PC-9 (cell line): ENCODE measurements at regions not wholly inside any gene's neighbourhood (a gene's known extent, or its start where the extent isn't known, plus 50 kb on each side); places are given as distances from the start of the nearest gene placed in this dataset.

ENCODE experiments used
- BruUV-seq: library from RNA; stranded (reverse); fragments of 400-500 nt; replicated peaks from 2 replicates; lab custom pipeline; 2021; lab: Mats Ljungman, UMichigan
- CTCF ChIA-PET: fragments of 300-600 bp; sonication (Branson Sonifier 250); formaldehyde crosslinking; loops from one replicate; lab custom pipeline; 2022; ENCODE audit warnings: antibody characterized with exemption; lab: Charles Lee
- POLR2A ChIA-PET: fragments of 300-600 bp; sonication (Branson Sonifier 250); formaldehyde crosslinking; loops from one replicate; lab custom pipeline; 2022; ENCODE audit warnings: antibody characterized with exemption; ENCODE audit not compliant: unreplicated experiment; lab: Charles Lee
- DNase-seq, 2 experiments: peaks; one replicate each; pipeline versions ENCODE4 v3.0.0 to v3.0.0-alpha.2; 2015 to 2022; ENCODE audit warnings: mixed read lengths in 1 of 2
- H2AFZ ChIP-seq: fragments of 200-600 bp; sonication (generic); 2 replicates; pipeline ENCODE4 v1.8.1; 2017; ENCODE audit warnings: antibody characterized with exemption
- H3F3A ChIP-seq: fragments of 200-600 bp; sonication (generic); 2 replicates; pipeline ENCODE4 v1.8.1; 2017; ENCODE audit warnings: antibody characterized with exemption, mild to moderate bottlenecking, low read depth; ENCODE audit not compliant: insufficient read depth
- H3K27ac ChIP-seq: fragments of 200-600 bp; sonication (generic); 2 replicates; pipeline ENCODE4 v1.6.1; 2016; ENCODE audit warnings: mixed run types
- H3K27me3 ChIP-seq: fragments of 200-600 bp; sonication (generic); 2 replicates; pipeline ENCODE4 v1.6.1; 2016; ENCODE audit warnings: low read depth, mixed run types; ENCODE audit not compliant: insufficient read depth
- H3K36me3 ChIP-seq: fragments of 200-600 bp; sonication (generic); 2 replicates; pipeline ENCODE4 v1.6.1; 2016; ENCODE audit warnings: low read depth, mixed run types
- H3K4me1 ChIP-seq: fragments of 200-600 bp; sonication (generic); replicated peaks from 2 replicates; pipeline ENCODE4 v1.6.1; 2016; ENCODE audit warnings: mixed run types; ENCODE audit not compliant: insufficient read depth
- H3K4me2 ChIP-seq: fragments of 200-600 bp; sonication (generic); 2 replicates; pipeline ENCODE4 v1.6.1; 2017; ENCODE audit warnings: mixed run types
- H3K4me3 ChIP-seq: fragments of 200-600 bp; sonication (generic); 2 replicates; pipeline ENCODE4 v1.6.1; 2016; ENCODE audit warnings: mixed run types
- H3K79me2 ChIP-seq: fragments of 200-600 bp; sonication (generic); 2 replicates; pipeline ENCODE4 v1.6.1; 2017; ENCODE audit warnings: low read depth, mixed run types
- H3K9me2 ChIP-seq: fragments of 200-600 bp; sonication (generic); 2 replicates; pipeline ENCODE4 v1.8.1; 2017; ENCODE audit warnings: mild to moderate bottlenecking; ENCODE audit not compliant: insufficient read depth
- H3K9me3 ChIP-seq: fragments of 200-600 bp; sonication (generic); 2 replicates; pipeline ENCODE4 v1.8.1; 2016; ENCODE audit warnings: low read depth; ENCODE audit not compliant: insufficient read depth
- H4K20me1 ChIP-seq: fragments of 200-600 bp; sonication (generic); 2 replicates; pipeline ENCODE4 v1.8.1; 2017; ENCODE audit not compliant: insufficient read depth
- EZH2 ChIP-seq: fragments of 200-600 bp; sonication (generic); IDR thresholded peaks from 2 replicates; pipeline ENCODE4 v1.8.0; 2017; ENCODE audit warnings: antibody characterized with exemption, low read depth
- intact Hi-C: fragments of 100-400 bp; cut with micrococcal nuclease; formaldehyde crosslinking; loops from one replicate; pipeline ENCODE4 v1.10.0; 2022; ENCODE audit not compliant: unreplicated experiment
- TF ChIP-seq, protein P1 (sequence below): fragments of 200-600 bp; sonication (generic); conservative IDR thresholded peaks from 2 replicates; pipeline ENCODE4 v1.6.1; 2017; ENCODE audit warnings: mixed run types, antibody characterized with exemption, mild to moderate bottlenecking, moderate library complexity

DNA sequence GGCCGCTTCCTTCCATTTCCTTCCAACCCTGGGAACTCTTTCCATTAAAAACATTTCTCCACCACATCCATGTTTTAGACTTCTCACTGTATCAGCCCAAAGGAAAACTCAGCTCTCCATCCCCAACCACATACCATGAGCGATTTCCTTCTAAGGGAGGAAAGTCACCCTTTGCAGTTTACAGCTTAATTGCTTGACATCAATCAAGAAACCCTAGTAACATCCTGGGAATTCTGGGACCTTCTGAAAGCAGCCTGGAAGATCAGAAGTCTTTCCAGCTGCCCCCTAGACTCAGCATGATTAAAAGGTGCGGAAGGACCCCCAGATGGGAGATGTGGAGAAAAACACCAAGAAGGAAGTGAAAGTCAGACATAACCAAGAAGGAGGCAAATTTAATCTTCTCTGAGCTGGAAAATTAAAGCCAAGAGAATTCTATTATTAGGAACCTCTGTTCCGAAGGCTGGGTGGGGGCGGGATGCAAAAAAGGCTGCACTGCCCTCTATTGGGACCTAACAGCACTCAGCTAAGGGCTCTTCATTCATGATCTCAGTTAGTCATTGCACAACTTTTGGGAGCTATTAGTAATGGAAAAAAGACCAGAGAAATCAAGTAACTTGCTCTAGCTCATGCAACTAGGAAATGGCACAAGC, 73.3 kb upstream of the PLXNC1 start:
- Histone ChIP-seq H3K27ac (no peak overlapping the region), H3K4me3 (no peak overlapping the region), H2AFZ (no peak overlapping the region), H3K27me3 (no peaks in the 10 kb centered on the region), H3F3A (no peaks in the 10 kb centered on the region), H3K36me3 (no peaks in the 10 kb centered on the region), H3K9me3 (no peaks in the 10 kb centered on the region), H3K4me2 (no peak overlapping the region), H3K79me2 (no peaks in the 10 kb centered on the region), H3K4me1 (no peaks in the 10 kb centered on the region), H3K9me2 (no peaks in the 10 kb centered on the region), H4K20me1 (no peaks in the 10 kb centered on the region)
- CTCF ChIA-PET = interaction anchor here (0.6 to 1.7 kb wide), 5 partner anchors 26 to 940 kb away, joined by 3 to 9 read pairs (median 7); no protein-coding TSS in a partner anchor
- intact Hi-C loops = loop anchor here (1.0 kb wide), 1 partner anchor 333 kb away; no protein-coding TSS in a partner anchor
- no peak for TF ChIP-seq EZH2
- TF ChIP-seq, protein P1, sequence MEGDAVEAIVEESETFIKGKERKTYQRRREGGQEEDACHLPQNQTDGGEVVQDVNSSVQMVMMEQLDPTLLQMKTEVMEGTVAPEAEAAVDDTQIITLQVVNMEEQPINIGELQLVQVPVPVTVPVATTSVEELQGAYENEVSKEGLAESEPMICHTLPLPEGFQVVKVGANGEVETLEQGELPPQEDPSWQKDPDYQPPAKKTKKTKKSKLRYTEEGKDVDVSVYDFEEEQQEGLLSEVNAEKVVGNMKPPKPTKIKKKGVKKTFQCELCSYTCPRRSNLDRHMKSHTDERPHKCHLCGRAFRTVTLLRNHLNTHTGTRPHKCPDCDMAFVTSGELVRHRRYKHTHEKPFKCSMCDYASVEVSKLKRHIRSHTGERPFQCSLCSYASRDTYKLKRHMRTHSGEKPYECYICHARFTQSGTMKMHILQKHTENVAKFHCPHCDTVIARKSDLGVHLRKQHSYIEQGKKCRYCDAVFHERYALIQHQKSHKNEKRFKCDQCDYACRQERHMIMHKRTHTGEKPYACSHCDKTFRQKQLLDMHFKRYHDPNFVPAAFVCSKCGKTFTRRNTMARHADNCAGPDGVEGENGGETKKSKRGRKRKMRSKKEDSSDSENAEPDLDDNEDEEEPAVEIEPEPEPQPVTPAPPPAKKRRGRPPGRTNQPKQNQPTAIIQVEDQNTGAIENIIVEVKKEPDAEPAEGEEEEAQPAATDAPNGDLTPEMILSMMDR = peak; percentile 54
- POLR2A ChIA-PET = no interaction called here
- no TSS peak for BruUV-seq
- peak in 1 of 2 experiments; percentile 50 for DNase-seq

DNA sequence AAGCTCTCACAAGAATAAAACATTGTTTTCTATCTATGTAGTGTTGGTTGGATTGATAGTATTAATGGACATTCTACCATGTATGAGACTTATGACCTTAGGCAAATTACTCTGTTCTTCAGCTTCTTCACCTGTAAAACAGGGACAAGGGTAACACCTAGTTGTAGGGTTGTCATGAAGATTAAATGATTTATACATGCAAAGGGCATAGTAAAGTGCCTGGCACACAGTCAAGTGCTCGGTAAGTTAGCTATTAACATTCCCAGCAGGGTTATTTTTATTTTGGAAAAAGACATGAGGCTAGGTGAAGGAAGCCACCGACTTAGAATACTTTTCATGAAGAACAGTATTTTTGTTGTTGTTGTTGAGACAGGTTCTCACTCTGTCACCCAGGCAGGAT, 71.2 kb upstream of the PLXNC1 start:
- H3K9me3 ChIP-seq = no peaks in the 10 kb centered on the region
- TF ChIP-seq, protein P1 = no peak
- no peak for TF ChIP-seq EZH2
- H2AFZ ChIP-seq = no peak overlapping the region
- intact Hi-C loops = no loop called here
- H3K36me3 ChIP-seq = no peaks in the 10 kb centered on the region
- no peak overlapping the region for H3K27ac ChIP-seq
- no peaks in the 10 kb centered on the region for H3K27me3 ChIP-seq
- no peak overlapping the region for H3K4me2 ChIP-seq
- no peaks in the 10 kb centered on the region for H3K79me2 ChIP-seq
- DNase-seq = no peak
- BruUV-seq = no TSS peak
- ChIA-PET CTCF (interaction anchor here (1.5 kb wide), 1 partner anchor 25 kb away, joined by 3 read pairs; no protein-coding TSS in a partner anchor), POLR2A (interaction anchor here (0.7 kb wide), 1 partner anchor 294 kb away, joined by 3 read pairs; no protein-coding TSS in a partner anchor)
- H3K4me3 ChIP-seq = no peak overlapping the region
- H3K4me1 ChIP-seq = no peaks in the 10 kb centered on the region
- no peaks in the 10 kb centered on the region for H4K20me1 ChIP-seq
- no peaks in the 10 kb centered on the region for H3F3A ChIP-seq
- no peaks in the 10 kb centered on the region for H3K9me2 ChIP-seq

GRCh38 chr12:94078138-94078723, 70.1 kb upstream of the PLXNC1 start:
- Histone ChIP-seq H3K36me3 (no peaks in the 10 kb centered on the region), H3K4me3 (no peak overlapping the region), H3K4me1 (no peaks in the 10 kb centered on the region), H4K20me1 (no peaks in the 10 kb centered on the region), H3K27ac (no peak overlapping the region), H2AFZ (no peak overlapping the region), H3K79me2 (no peaks in the 10 kb centered on the region), H3F3A (no peaks in the 10 kb centered on the region), H3K4me2 (no peak overlapping the region), H3K27me3 (no peaks in the 10 kb centered on the region), H3K9me2 (no peaks in the 10 kb centered on the region), H3K9me3 (no peaks in the 10 kb centered on the region)
- POLR2A ChIA-PET = no interaction called here
- TF ChIP-seq, protein P1 = no peak
- TF ChIP-seq EZH2 = no peak
- CTCF ChIA-PET = interaction anchor here (1.5 kb wide), 1 partner anchor 24 kb away, joined by 3 read pairs; no protein-coding TSS in a partner anchor
- BruUV-seq = no TSS peak
- DNase-seq = no peak
- intact Hi-C loops = no loop called here
